ENCODE measurements at regions not wholly inside any gene's neighbourhood (a gene's known extent, or its start where the extent isn't known, plus 50 kb on each side); places are given as distances from the start of the nearest gene placed in this dataset.

GRCh38 chr21:15227919-15228318, 163.1 kb upstream of the NRIP1 start:
- Histone ChIP-seq H3K4me1 (ENCODE audit: insufficient read depth, low read length, poor library complexity, severe bottlenecking) (no peaks in the 10 kb centered on the region), H3K9me2 (replicated peaks; ENCODE audit: low read depth, low read length) (no peaks in the 10 kb centered on the region), H3F3A (ENCODE audit: low read depth) (no peaks in the 10 kb centered on the region), H3K4me2 (ENCODE audit: low read depth, low read length, poor library complexity, severe bottlenecking) (no peak overlapping the region), H3K36me3 (ENCODE audit: insufficient read depth, low read length) (no peaks in the 10 kb centered on the region), H3K4me3 (ENCODE audit: low read length, poor library complexity, severe bottlenecking) (no peak overlapping the region), H4K20me1 (ENCODE audit: insufficient read depth, low read length, poor library complexity, severe bottlenecking) (no peaks in the 10 kb centered on the region), H2AFZ (ENCODE audit: low read length) (no peak overlapping the region), H3K9me3 (ENCODE audit: insufficient read depth, low read depth, low read length) (no peaks in the 10 kb centered on the region), H3K9ac (ENCODE audit: low read depth, low read length, poor library complexity, severe bottlenecking) (no peak overlapping the region), H3K27me3 (ENCODE audit: insufficient read depth, low read length, poor library complexity, severe bottlenecking) (no peaks in the 10 kb centered on the region), H3K79me2 (ENCODE audit: insufficient read depth, low read length) (no peaks in the 10 kb centered on the region)
- TF ChIP-seq EZH2phosphoT487 (IDR thresholded peaks at IDR 0.05; ENCODE audit: borderline replicate concordance) (no peak), CTCF (conservative IDR thresholded peaks at IDR 0.05; ENCODE audit: low read length) (no peak)

GRCh38 chr21:15229390-15229789, 164.6 kb upstream of the NRIP1 start:
- Histone ChIP-seq H3K4me3 (ENCODE audit: low read length, poor library complexity, severe bottlenecking) (no peak overlapping the region), H3F3A (ENCODE audit: low read depth) (no peaks in the 10 kb centered on the region), H4K20me1 (ENCODE audit: insufficient read depth, low read length, poor library complexity, severe bottlenecking) (no peaks in the 10 kb centered on the region), H3K79me2 (ENCODE audit: insufficient read depth, low read length) (no peaks in the 10 kb centered on the region), H3K9ac (ENCODE audit: low read depth, low read length, poor library complexity, severe bottlenecking) (no peak overlapping the region), H3K4me2 (ENCODE audit: low read depth, low read length, poor library complexity, severe bottlenecking) (no peak overlapping the region), H3K36me3 (ENCODE audit: insufficient read depth, low read length) (no peaks in the 10 kb centered on the region), H2AFZ (ENCODE audit: low read length) (no peak overlapping the region), H3K4me1 (ENCODE audit: insufficient read depth, low read length, poor library complexity, severe bottlenecking) (no peaks in the 10 kb centered on the region), H3K9me3 (ENCODE audit: insufficient read depth, low read depth, low read length) (no peaks in the 10 kb centered on the region), H3K27me3 (ENCODE audit: insufficient read depth, low read length, poor library complexity, severe bottlenecking) (no peaks in the 10 kb centered on the region), H3K9me2 (replicated peaks; ENCODE audit: low read depth, low read length) (no peaks in the 10 kb centered on the region)
- no peak for TF ChIP-seq CTCF (conservative IDR thresholded peaks at IDR 0.05; ENCODE audit: low read length)
- TF ChIP-seq EZH2phosphoT487 (IDR thresholded peaks at IDR 0.05; ENCODE audit: borderline replicate concordance) = no peak

GRCh38 chr21:15233611-15234010, 168.8 kb upstream of the NRIP1 start:
- TF ChIP-seq CTCF (conservative IDR thresholded peaks at IDR 0.05; ENCODE audit: low read length) = no peak
- no peak for TF ChIP-seq EZH2phosphoT487 (IDR thresholded peaks at IDR 0.05; ENCODE audit: borderline replicate concordance)
- Histone ChIP-seq H3K9ac (ENCODE audit: low read depth, low read length, poor library complexity, severe bottlenecking) (no peak overlapping the region), H3K4me1 (ENCODE audit: insufficient read depth, low read length, poor library complexity, severe bottlenecking) (no peaks in the 10 kb centered on the region), H3K27me3 (ENCODE audit: insufficient read depth, low read length, poor library complexity, severe bottlenecking) (no peaks in the 10 kb centered on the region), H3K4me3 (ENCODE audit: low read length, poor library complexity, severe bottlenecking) (no peak overlapping the region), H3K4me2 (ENCODE audit: low read depth, low read length, poor library complexity, severe bottlenecking) (no peak overlapping the region), H3K9me2 (replicated peaks; ENCODE audit: low read depth, low read length) (no peaks in the 10 kb centered on the region), H3K9me3 (ENCODE audit: insufficient read depth, low read depth, low read length) (no peaks in the 10 kb centered on the region), H4K20me1 (ENCODE audit: insufficient read depth, low read length, poor library complexity, severe bottlenecking) (no peaks in the 10 kb centered on the region), H3F3A (ENCODE audit: low read depth) (no peaks in the 10 kb centered on the region), H3K79me2 (ENCODE audit: insufficient read depth, low read length) (no peaks in the 10 kb centered on the region), H3K36me3 (ENCODE audit: insufficient read depth, low read length) (no peaks in the 10 kb centered on the region), H2AFZ (ENCODE audit: low read length) (no peak overlapping the region)
